SK-N-SH treated with all-trans-retinoic acid at 6 μM for 48 hours (cell line): ENCODE measurements at regions not wholly inside any gene's neighbourhood (a gene's known extent, or its start where the extent isn't known, plus 50 kb on each side); places are given as distances from the start of the nearest gene placed in this dataset.

Experiments used
- ATAC-seq: fragments of 200-7000 bp; cut with Tn5 transposase; 3 replicates; pipeline ENCODE4 v1.9.1; 2020; ENCODE audit warnings: mild to moderate bottlenecking, moderate library complexity
- BACH2 ChIP-seq: fragments of 250-450 bp; sonication (Bioruptor Pico); IDR thresholded peaks from 2 replicates; pipeline ENCODE4 v1.9.0; 2021; ENCODE audit warnings: mild to moderate bottlenecking, borderline replicate concordance
- CREB5 ChIP-seq: fragments of 250-450 bp; sonication (Bioruptor Pico); IDR thresholded peaks from 2 replicates; pipeline ENCODE4 v1.5.1; 2020; ENCODE audit warnings: low read depth, mild to moderate bottlenecking, moderate library complexity
- CSDC2 ChIP-seq: fragments of 250-450 bp; sonication (Bioruptor Pico); IDR thresholded peaks from 2 replicates; pipeline ENCODE4 v1.5.0; 2020; ENCODE audit warnings: mild to moderate bottlenecking, moderate library complexity
- CSRNP3 ChIP-seq: fragments of 250-450 bp; sonication (Bioruptor Pico); IDR thresholded peaks from 2 replicates; pipeline ENCODE4 v1.5.1; 2021; ENCODE audit warnings: mild to moderate bottlenecking, moderate library complexity
- ESRRG ChIP-seq: fragments of 250-450 bp; sonication (Bioruptor Pico); IDR thresholded peaks from 2 replicates; pipeline ENCODE4 v1.6.1; 2021; ENCODE audit warnings: mild to moderate bottlenecking
- GLIS3 ChIP-seq: fragments of 250-450 bp; sonication (Bioruptor Pico); IDR thresholded peaks from 2 replicates; pipeline ENCODE4 v1.5.0; 2020; ENCODE audit warnings: mild to moderate bottlenecking, moderate library complexity
- ISL1 ChIP-seq: fragments of 250-450 bp; sonication (Bioruptor Pico); IDR thresholded peaks from 2 replicates; pipeline ENCODE4 v2.1.2; 2022; ENCODE audit warnings: mild to moderate bottlenecking, moderate library complexity
- OSR1 ChIP-seq: fragments of 250-450 bp; sonication (Bioruptor Pico); IDR thresholded peaks from 2 replicates; pipeline ENCODE4 v1.8.0; 2022; ENCODE audit warnings: moderate library complexity, mild to moderate bottlenecking, inconsistent platforms
- PATZ1 ChIP-seq: fragments of 250-450 bp; sonication (Bioruptor Pico); IDR thresholded peaks from 2 replicates; pipeline ENCODE4 v1.8.0; 2020; ENCODE audit warnings: mild to moderate bottlenecking, moderate library complexity, borderline replicate concordance
- POU6F1 ChIP-seq: fragments of 250-450 bp; sonication (Bioruptor Pico); IDR thresholded peaks from 2 replicates; pipeline ENCODE4 v1.8.0; 2021; ENCODE audit warnings: low read depth, mild to moderate bottlenecking, moderate library complexity, borderline replicate concordance
- PPARA ChIP-seq: fragments of 250-450 bp; sonication (Bioruptor Pico); IDR thresholded peaks from 2 replicates; pipeline ENCODE4 v1.5.0; 2020; ENCODE audit warnings: mild to moderate bottlenecking, borderline replicate concordance
- RARB ChIP-seq: fragments of 250-450 bp; sonication (Bioruptor Pico); IDR thresholded peaks from 2 replicates; pipeline ENCODE4 v1.8.0; 2021; ENCODE audit warnings: mild to moderate bottlenecking, moderate library complexity
- SNAI2 ChIP-seq: fragments of 250-450 bp; sonication (Bioruptor Pico); IDR thresholded peaks from 2 replicates; pipeline ENCODE4 v1.5.0; 2020; ENCODE audit warnings: mild to moderate bottlenecking, moderate library complexity
- TCF4 ChIP-seq: fragments of 250-450 bp; sonication (Bioruptor Pico); IDR thresholded peaks from 2 replicates; pipeline ENCODE4 v1.8.0; 2021; ENCODE audit warnings: mild to moderate bottlenecking, moderate library complexity, borderline replicate concordance
- TSHZ2 ChIP-seq: fragments of 250-450 bp; sonication (Bioruptor Pico); IDR thresholded peaks from 2 replicates; pipeline ENCODE4 v1.5.0; 2020; ENCODE audit warnings: mild to moderate bottlenecking, moderate library complexity
- ZC3H10 ChIP-seq: fragments of 250-450 bp; sonication (Bioruptor Pico); IDR thresholded peaks from 2 replicates; pipeline ENCODE4 v1.5.1; 2021; ENCODE audit warnings: mild to moderate bottlenecking, moderate library complexity
- ZFP30 ChIP-seq: fragments of 450-650 bp; formaldehyde crosslinking; IDR thresholded peaks from 2 replicates; pipeline ENCODE4 v1.5.0; 2022; ENCODE audit warnings: mild to moderate bottlenecking, moderate library complexity
- ZNF565 ChIP-seq: fragments of 450-650 bp; formaldehyde crosslinking; conservative IDR thresholded peaks from 2 replicates; pipeline ENCODE4 v1.5.0; 2020; ENCODE audit warnings: low read depth, mild to moderate bottlenecking, moderate library complexity
- ZNF70 ChIP-seq: fragments of 450-650 bp; formaldehyde crosslinking; IDR thresholded peaks from 2 replicates; pipeline ENCODE4 v1.5.0; 2020; ENCODE audit warnings: mild to moderate bottlenecking, moderate library complexity
- ZNF8 ChIP-seq: fragments of 450-650 bp; formaldehyde crosslinking; IDR thresholded peaks from 2 replicates; pipeline ENCODE4 v1.5.0; 2020; ENCODE audit warnings: mild to moderate bottlenecking, moderate library complexity

- TF ChIP-seq ZNF565 (CRISPR knock-in tag) (no peak), ZFP30 (CRISPR knock-in tag) (no peak), TCF4 (CRISPR knock-in tag) (no peak), ZC3H10 (no peak), ZNF70 (CRISPR knock-in tag) (no peak), CSDC2 (CRISPR knock-in tag) (no peak), RARB (CRISPR knock-in tag) (no peak), BACH2 (no peak), POU6F1 (CRISPR knock-in tag) (no peak), ZNF8 (no peak), CREB5 (no peak)
- no peak for ATAC-seq
Measured at GRCh38 chr9:1531424-1531823, 481.3 kb downstream of the DMRT2 start.

GRCh38 chr9:1532171-1532570 lies 482.0 kb downstream of the DMRT2 start:
- TF ChIP-seq TSHZ2 (CRISPR knock-in tag) (no peak), CSDC2 (CRISPR knock-in tag) (no peak), PPARA (CRISPR knock-in tag) (no peak), BACH2 (no peak), ZC3H10 (no peak), ZNF8 (no peak), OSR1 (CRISPR knock-in tag) (no peak), GLIS3 (CRISPR knock-in tag) (no peak), SNAI2 (CRISPR knock-in tag) (no peak), ISL1 (CRISPR knock-in tag) (no peak), PATZ1 (CRISPR knock-in tag) (no peak), POU6F1 (CRISPR knock-in tag) (no peak), CREB5 (no peak), CSRNP3 (CRISPR knock-in tag) (no peak), ESRRG (CRISPR knock-in tag) (no peak), RARB (CRISPR knock-in tag) (no peak)
- ATAC-seq: no peak
